ENCODE measurements at regions not wholly inside any gene's neighbourhood (a gene's known extent, or its start where the extent isn't known, plus 50 kb on each side); places are given as distances from the start of the nearest gene placed in this dataset.

DNA sequence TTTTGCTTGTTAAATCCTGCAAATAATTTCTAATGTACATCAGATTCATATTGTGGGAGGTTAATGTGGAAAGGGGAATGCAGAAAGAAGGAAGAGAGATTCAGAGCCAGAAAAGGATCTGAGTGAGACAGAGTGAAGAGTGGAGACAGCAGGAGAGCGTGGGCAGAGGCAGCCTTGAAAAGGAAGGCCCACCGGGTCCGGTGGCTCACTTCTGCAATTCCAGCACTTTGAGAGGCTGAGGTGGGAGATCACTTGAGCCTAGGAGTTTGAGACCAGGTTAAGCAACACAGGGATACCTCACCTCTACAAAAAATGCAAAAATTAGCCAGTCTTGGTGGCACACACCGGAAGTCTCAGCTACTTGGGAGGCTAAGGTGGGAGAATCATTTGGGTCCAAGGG is 222.0 kb upstream of the RAB4A start:
- no peaks in the 10 kb centered on the region for H3K36me3 ChIP-seq (ENCODE audit: low read depth)
- no peak overlapping the region for H3K4me2 ChIP-seq
- POLR2A ChIA-PET (ENCODE audit: unreplicated experiment), result no interaction called here
- no peak for DNase-seq
- no peak overlapping the region for H3K4me3 ChIP-seq
- H3K27me3 ChIP-seq (ENCODE audit: insufficient read depth, low read depth), result peaks cover 53% of the 10 kb centered on the region
- H3K27ac ChIP-seq, result no peak overlapping the region
- no peaks in the 10 kb centered on the region for H3K4me1 ChIP-seq (replicated peaks; ENCODE audit: insufficient read depth)
- CTCF ChIA-PET, result no interaction called here
- H3K79me2 ChIP-seq (ENCODE audit: low read depth), result no peaks in the 10 kb centered on the region
- H4K20me1 ChIP-seq (ENCODE audit: insufficient read depth), result no peaks in the 10 kb centered on the region
- H3F3A ChIP-seq (ENCODE audit: insufficient read depth, low read depth), result no peaks in the 10 kb centered on the region
- H3K9me3 ChIP-seq (ENCODE audit: insufficient read depth, low read depth), result no peaks in the 10 kb centered on the region
- BruUV-seq (replicated peaks), result no TSS peak
- intact Hi-C loops (cut with micrococcal nuclease; ENCODE audit: unreplicated experiment), result no loop called here
- no peaks in the 10 kb centered on the region for H3K9me2 ChIP-seq (ENCODE audit: insufficient read depth)
- TF ChIP-seq, protein P1, sequence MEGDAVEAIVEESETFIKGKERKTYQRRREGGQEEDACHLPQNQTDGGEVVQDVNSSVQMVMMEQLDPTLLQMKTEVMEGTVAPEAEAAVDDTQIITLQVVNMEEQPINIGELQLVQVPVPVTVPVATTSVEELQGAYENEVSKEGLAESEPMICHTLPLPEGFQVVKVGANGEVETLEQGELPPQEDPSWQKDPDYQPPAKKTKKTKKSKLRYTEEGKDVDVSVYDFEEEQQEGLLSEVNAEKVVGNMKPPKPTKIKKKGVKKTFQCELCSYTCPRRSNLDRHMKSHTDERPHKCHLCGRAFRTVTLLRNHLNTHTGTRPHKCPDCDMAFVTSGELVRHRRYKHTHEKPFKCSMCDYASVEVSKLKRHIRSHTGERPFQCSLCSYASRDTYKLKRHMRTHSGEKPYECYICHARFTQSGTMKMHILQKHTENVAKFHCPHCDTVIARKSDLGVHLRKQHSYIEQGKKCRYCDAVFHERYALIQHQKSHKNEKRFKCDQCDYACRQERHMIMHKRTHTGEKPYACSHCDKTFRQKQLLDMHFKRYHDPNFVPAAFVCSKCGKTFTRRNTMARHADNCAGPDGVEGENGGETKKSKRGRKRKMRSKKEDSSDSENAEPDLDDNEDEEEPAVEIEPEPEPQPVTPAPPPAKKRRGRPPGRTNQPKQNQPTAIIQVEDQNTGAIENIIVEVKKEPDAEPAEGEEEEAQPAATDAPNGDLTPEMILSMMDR (conservative IDR thresholded peaks at IDR 0.05), result no peak
- no peak for TF ChIP-seq EZH2 (IDR thresholded peaks at IDR 0.05; ENCODE audit: low read depth)
- no peak overlapping the region for H2AFZ ChIP-seq

GRCh38 chr1:229056046-229056445 is 214.9 kb upstream of the RAB4A start:
- Histone ChIP-seq H4K20me1 (ENCODE audit: insufficient read depth) (no peaks in the 10 kb centered on the region), H3K79me2 (ENCODE audit: low read depth) (no peaks in the 10 kb centered on the region), H3F3A (ENCODE audit: insufficient read depth, low read depth) (no peaks in the 10 kb centered on the region), H3K27ac (no peak overlapping the region), H3K9me2 (ENCODE audit: insufficient read depth) (no peaks in the 10 kb centered on the region), H2AFZ (no peak overlapping the region), H3K4me1 (replicated peaks; ENCODE audit: insufficient read depth) (no peaks in the 10 kb centered on the region), H3K36me3 (ENCODE audit: low read depth) (no peaks in the 10 kb centered on the region), H3K4me2 (no peak overlapping the region), H3K4me3 (no peak overlapping the region), H3K9me3 (ENCODE audit: insufficient read depth, low read depth) (no peaks in the 10 kb centered on the region), H3K27me3 (ENCODE audit: insufficient read depth, low read depth) (peaks cover 54% of the 10 kb centered on the region)
- BruUV-seq (replicated peaks), result no TSS peak
- no peak for DNase-seq
- ChIA-PET POLR2A (ENCODE audit: unreplicated experiment) (no interaction called here), CTCF (no interaction called here)
- intact Hi-C loops (cut with micrococcal nuclease; ENCODE audit: unreplicated experiment), result no loop called here
- TF ChIP-seq, protein P1 (conservative IDR thresholded peaks at IDR 0.05), result no peak
- TF ChIP-seq EZH2 (IDR thresholded peaks at IDR 0.05; ENCODE audit: low read depth), result no peak

DNA sequence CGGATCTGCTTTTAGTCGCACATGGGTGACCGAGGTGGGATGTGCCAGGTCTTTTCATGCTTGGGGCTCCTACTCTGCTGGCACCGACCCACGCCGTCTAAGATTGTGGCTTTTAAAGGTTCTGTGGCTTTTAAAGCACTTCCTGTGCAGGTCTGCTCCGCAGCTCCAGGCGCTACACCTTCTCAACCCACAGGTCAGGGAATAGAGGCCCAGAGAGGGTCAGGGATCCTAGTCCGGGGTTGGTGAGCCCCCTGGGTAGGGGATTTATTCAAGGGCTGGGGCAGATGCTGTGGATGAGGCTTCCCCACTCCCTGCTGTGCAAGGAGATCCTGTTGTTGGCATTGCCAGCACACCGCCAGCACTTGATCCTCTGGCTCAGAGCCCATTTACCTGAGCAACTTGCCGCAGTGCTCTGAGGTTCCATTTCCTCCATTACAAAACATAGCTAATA is 212.8 kb upstream of the RAB4A start:
- POLR2A ChIA-PET (ENCODE audit: unreplicated experiment), result no interaction called here
- DNase-seq, result no peak
- intact Hi-C loops (cut with micrococcal nuclease; ENCODE audit: unreplicated experiment), result no loop called here
- Histone ChIP-seq H3K4me2 (no peak overlapping the region), H3K4me3 (no peak overlapping the region), H3K79me2 (ENCODE audit: low read depth) (no peaks in the 10 kb centered on the region), H3K27me3 (ENCODE audit: insufficient read depth, low read depth) (peaks cover 74% of the 10 kb centered on the region), H3K36me3 (ENCODE audit: low read depth) (no peaks in the 10 kb centered on the region), H3K9me2 (ENCODE audit: insufficient read depth) (no peaks in the 10 kb centered on the region), H3K9me3 (ENCODE audit: insufficient read depth, low read depth) (no peaks in the 10 kb centered on the region), H4K20me1 (ENCODE audit: insufficient read depth) (no peaks in the 10 kb centered on the region; the same call in 1 of the 2 replicates), H3F3A (ENCODE audit: insufficient read depth, low read depth) (no peaks in the 10 kb centered on the region), H3K4me1 (replicated peaks; ENCODE audit: insufficient read depth) (no peaks in the 10 kb centered on the region), H3K27ac (no peak overlapping the region), H2AFZ (no peak overlapping the region)
- CTCF ChIA-PET, result no interaction called here
- BruUV-seq (replicated peaks), result no TSS peak
- TF ChIP-seq, protein P1 (conservative IDR thresholded peaks at IDR 0.05), result no peak
- no peak for TF ChIP-seq EZH2 (IDR thresholded peaks at IDR 0.05; ENCODE audit: low read depth)

Data from PC-9 (cell line).